Testis (tissue), 2 donors: ENCODE measurements at regions not wholly inside any gene's neighbourhood (a gene's known extent, or its start where the extent isn't known, plus 50 kb on each side); places are given as distances from the start of the nearest gene placed in this dataset.

Source experiments
- CTCF ChIP-seq, 3 experiments: fragments of 450-650 bp in 2 of 3; fragments of 200-600 bp in 1 of 3; sonication (generic) in 1 of 3; IDR thresholded peaks; one replicate each; pipeline ENCODE4 v1.5.1; 2016 to 2019; ENCODE audit warnings: antibody characterized with exemption in 3 of 3, mild to moderate bottlenecking in 2 of 3, moderate library complexity in 1 of 3
- POLR2A ChIP-seq: fragments of 450-650 bp; IDR thresholded peaks from one replicate; pipeline ENCODE4 v1.6.1; 2017; ENCODE audit warnings: antibody characterized with exemption, mild to moderate bottlenecking, moderate library complexity

GRCh38 chr14:61171727-61172126 lies 109.4 kb downstream of the TMEM30B start:
- TF ChIP-seq CTCF (IDR thresholded peaks at IDR 0.05) (no peak), POLR2A (no peak)
